GM21423 (cell line): ENCODE measurements at regions not wholly inside any gene's neighbourhood (a gene's known extent, or its start where the extent isn't known, plus 50 kb on each side); places are given as distances from the start of the nearest gene placed in this dataset.
"Not testable (repeated sequence)": the region's sequence is repeated elsewhere in the genome, so short reads cannot be mapped to it uniquely, and the experiment has no call there.

Experiments
- ATAC-seq: cut with Tn5 transposase; IDR thresholded peaks from one replicate; pipeline ENCODE4 v1.9.1; 2021; ENCODE audit warnings: mild to moderate bottlenecking, moderate library complexity; ENCODE audit not compliant: unreplicated experiment

GRCh38 chr15:62404194-62404985 lies 239.3 kb upstream of the C2CD4B start:
- no peak for ATAC-seq

GRCh38 chr15:62406305-62406891 lies 241.3 kb upstream of the C2CD4B start:
- ATAC-seq = no peak

DNA sequence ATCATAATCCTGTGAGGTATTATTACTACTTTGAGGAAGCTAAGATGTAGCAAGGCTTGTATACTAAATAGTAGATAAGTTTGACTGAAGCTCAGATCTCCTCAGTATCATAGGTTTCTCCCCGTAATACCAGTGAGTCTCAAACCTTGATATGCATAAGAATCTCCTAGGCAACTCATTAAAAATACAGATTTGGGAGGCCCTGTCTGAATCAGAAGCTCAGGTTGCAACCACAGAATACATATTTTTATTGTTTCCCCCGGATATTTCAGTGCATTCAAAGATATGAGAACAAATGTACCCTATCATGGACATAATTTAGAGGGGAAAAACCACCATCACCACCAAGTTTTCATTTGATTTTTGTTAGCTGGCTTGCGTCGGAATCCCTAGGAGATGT lies 242.1 kb upstream of the C2CD4B start:
- ATAC-seq = no peak

- ATAC-seq = no peak
These were observed 242.9 kb upstream of the C2CD4B start for GRCh38 chr15:62407962-62408361.

DNA sequence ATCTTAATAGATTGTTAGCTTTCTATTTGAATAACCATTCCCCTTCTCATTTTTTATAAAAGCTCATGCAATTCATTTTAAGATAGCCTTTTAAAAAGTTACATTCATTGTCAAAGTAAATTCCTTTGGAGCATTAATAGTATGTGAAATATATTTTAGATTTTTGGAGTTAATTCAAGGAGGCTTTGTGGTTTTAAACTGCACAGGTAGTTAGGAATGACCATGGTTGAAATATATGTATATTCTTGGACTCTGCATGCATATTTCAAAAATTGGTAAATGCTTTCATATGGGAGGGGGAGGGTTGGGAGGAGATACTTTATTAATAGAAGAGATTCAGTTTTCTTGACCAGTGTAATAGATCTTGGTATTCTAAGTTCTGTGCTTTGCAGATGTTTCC lies 244.4 kb upstream of the C2CD4B start:
- no peak for ATAC-seq

DNA sequence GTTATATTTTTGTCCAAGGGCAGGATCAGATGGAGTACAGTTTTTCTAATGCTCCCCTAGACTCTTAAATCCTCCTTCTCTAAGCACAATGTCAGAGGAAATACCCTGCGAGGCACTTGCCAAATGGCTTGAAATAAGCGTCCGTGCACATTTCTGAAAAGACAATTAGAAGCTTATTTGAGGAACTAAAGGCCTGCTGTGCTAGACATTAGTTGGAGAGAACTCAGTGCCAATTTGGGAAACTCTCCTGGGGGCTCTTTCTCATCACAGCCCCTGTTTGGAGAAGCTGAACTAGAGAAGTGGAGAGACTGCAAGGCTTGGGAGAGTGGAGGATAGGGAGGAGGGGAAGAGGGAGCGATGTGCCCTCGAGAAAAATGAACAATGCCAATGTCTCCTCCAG lies 247.6 kb upstream of the C2CD4B start:
- ATAC-seq = no peak

DNA sequence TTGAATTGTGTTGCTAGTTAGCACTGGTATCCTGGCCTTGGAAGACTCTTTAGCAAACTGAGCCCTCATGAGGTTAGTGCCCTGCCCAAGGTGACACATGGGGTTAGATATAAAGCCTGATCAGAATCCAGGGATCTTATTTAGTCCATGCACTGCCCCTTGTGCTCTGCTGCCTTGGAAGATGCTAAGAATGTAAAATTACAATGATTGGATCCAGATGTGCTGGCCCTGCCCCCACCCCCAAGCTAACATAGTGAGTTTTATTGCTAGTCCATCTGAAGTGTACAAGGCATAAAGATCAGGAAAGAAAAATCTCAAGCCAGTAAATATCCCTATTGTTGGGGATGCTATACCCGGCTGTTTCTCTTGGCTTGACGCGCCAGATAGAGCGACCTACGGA lies 248.1 kb upstream of the C2CD4B start:
- ATAC-seq = no peak

DNA sequence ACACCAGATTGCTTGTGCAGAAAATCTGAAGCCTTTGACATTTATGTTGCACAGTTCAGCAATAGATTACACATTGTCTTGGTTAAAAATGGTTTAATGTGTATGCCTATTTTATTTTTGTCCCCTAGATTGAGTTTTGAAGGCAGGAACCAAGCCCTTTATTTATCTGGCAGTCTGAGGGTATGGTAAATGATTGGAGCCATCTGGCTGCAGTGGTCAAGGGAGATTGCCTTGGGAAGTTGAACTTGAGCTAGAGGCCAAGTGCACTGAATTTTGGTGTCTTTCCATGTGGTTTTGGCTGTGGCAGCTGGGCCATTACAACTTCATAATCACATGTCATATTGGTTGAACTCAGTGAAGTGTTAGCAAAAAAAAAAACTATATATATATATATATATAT lies 248.7 kb upstream of the C2CD4B start:
- no peak for ATAC-seq

GRCh38 chr15:62415498-62415897 lies 250.4 kb upstream of the C2CD4B start:
- no peak for ATAC-seq

DNA sequence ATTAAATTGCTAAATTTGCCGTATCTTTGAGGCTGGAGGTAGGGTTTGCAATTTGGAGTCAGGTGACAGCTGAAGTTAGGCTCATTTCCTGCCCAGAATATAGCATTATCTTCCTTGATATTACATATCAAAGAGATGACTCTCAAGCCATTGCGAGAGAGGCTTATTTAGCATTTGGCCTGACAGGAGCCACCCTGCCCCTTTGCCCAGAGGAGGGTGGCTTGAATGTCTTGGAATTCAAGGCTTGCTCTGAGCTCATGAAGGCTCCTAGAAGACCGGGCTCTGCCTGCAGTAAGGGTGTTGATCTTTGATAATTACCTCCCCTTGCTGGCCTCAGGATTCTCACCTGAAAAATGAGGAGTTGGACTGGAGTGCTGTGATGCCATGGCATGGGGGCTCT lies 251.4 kb upstream of the C2CD4B start:
- no peak for ATAC-seq

- no peak for ATAC-seq
These were observed 252.4 kb upstream of the C2CD4B start for GRCh38 chr15:62417439-62417838.

DNA sequence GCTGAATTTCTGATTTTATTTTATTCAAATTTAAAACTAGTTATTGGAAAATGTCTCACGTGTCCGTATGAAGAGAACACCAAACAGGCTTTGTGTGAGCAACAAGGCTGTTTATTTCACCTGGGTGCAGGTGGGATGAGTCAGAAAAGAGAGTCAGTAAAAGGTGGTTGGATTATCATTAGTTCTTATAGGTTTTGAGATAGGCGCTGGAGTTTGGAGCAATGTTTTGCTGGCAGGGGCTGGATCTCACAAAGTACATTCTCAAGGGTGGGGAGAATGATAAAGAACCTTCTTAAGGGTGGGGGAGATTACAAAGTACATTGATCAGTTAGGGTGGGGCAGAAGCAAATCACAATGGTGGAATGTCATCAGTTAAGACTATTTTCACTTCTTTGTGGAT lies 253.4 kb upstream of the C2CD4B start:
- not testable (repeated sequence) for ATAC-seq

DNA sequence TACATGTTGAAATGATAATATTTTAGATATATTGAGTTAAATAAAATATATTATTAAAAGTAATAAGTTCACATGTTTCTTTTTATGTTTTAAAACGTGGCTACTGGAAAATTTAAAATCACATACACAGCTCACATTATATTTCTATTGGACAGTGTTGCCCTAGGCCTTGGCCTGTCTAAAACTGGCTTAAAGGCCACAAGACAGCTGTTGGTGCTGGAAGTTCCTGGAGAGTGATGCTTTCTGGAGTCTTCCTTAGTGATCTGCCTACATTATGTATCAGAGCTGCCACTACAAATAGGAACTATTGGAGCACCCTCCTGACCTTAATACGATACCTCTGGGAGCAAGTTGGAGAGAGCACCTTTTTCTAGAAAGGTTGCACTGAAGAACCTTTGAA lies 254.1 kb upstream of the C2CD4B start:
- no peak for ATAC-seq

- ATAC-seq = not testable (repeated sequence)
These were observed 255.3 kb upstream of the C2CD4B start for GRCh38 chr15:62420371-62420770.

- ATAC-seq = no peak
These were observed 256.2 kb upstream of the C2CD4B start for GRCh38 chr15:62421289-62421688.

DNA sequence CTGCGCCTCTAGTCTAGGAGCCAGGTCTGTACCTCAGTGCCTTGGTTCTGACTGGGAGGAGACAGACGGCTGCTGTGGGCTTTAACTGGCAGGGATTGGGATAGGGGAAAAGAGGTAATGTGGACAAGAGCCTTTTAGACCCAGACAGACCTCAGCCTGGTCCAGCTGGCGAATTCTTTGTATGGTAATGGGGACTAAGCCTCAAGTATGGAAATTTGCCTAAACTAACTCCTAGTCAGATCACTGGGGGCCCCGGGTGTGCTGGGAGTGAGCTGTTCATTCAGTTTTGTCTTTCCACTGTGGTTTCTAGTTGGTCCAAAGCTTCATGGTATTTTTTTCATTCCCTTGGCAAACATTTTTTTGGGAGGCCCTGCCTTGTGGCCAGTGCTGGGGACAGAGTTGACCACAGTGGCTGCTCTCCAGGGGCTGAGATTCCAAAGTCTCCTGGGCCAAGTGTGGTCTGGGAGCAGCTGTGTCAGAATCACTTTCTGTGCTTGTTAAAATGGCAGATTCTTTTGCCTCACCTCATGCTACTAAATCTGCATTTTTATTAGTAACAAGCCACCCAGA lies 261.4 kb upstream of the C2CD4B start:
- ATAC-seq = no peak

- ATAC-seq = no peak
These were observed 263.2 kb upstream of the C2CD4B start for GRCh38 chr15:62428259-62428658.

DNA sequence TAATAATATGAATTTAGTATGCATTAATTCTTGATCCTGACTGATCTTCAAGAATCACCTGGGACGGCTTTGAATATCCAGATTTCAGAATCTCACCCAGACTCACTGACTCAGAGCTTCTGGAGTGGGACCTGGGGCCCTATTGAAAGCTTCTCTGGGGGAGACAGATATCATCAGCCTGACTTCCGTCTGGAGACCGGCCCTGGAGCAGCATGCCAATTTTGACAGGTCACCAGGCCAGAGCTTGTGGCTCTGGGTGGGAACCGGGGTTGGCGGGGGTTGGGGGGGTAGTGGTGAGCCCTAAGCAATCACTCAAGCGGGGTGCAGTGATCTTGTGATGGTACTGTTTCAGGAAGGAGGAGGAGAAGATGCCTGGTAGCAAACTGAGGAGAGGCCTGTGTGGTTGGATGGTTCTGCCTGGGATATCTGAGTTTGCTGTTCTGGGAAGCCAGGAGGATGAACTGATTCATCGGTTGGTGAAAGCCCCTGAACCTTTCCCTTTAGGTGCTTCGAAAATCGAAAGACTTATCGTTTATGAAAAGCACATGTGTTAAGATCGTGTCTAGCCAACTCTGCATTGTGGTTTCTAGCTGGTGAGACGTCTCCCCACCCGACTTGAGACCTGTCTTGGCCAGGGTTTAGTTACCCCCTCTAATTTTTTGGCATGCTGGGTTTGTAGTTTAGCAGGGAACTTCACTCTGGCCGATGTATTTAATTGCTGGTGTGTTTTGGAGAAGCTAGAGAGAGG lies 263.9 kb upstream of the C2CD4B start:
- no peak for ATAC-seq

DNA sequence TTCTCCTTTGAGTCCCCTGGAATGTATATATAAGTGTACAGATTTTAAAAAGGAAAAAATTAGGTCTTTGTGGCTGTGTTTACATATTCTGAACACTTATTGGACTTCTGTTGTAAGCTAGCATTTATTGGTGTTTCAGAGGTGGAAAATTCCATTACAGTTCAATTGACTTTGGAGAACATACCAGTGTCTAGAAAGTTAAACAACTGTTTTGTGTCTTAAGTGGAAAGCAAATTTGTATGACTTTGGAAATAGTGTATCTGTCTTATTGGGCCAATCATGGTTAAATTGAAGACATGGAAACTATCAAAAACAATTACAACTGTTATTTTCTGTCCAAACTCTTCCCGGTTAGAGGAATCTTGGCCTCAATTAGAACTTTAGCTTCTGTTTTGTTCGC lies 265.0 kb upstream of the C2CD4B start:
- no peak for ATAC-seq

DNA sequence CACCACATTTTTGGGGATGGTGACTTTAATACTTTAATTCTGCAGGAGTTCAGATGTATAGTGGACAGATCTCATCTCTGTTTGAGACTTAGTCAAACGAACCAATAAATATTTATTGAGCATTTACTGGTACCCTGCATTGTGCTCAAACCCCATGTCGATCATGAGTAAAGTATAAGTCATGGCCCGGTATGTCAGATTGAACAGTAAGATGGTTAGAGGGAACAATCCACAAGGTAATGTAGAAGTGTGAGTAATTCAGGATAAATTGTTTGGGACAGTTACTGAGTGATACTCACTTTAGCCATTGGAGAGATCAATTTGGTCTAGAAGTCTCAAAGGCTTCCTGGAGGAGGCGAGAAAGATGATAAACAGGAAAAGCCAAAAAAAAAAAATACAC lies 265.5 kb upstream of the C2CD4B start:
- ATAC-seq = no peak

- ATAC-seq = no peak
These were observed 266.1 kb upstream of the C2CD4B start for GRCh38 chr15:62431008-62431797.
